HTR-8/SVneo (cell line): ENCODE measurements at regions not wholly inside any gene's neighbourhood (a gene's known extent, or its start where the extent isn't known, plus 50 kb on each side); places are given as distances from the start of the nearest gene placed in this dataset.
A peak's percentile ranks its signal among the peaks of the same experiment; 100 is the strongest.
"Not testable (repeated sequence)": the region's sequence is repeated elsewhere in the genome, so short reads cannot be mapped to it uniquely, and the experiment has no call there.

Experiments
- DNase-seq: peaks from one replicate; pipeline ENCODE4 v3.0.0; 2011; ENCODE audit warnings: low spot score, mixed read lengths; ENCODE audit not compliant: insufficient read length
- FAIRE-seq: peaks from 2 replicates; lab custom pipeline; 2011; peaks lifted over from hg19 to GRCh38; lab: Jason Lieb, UNC

DNA sequence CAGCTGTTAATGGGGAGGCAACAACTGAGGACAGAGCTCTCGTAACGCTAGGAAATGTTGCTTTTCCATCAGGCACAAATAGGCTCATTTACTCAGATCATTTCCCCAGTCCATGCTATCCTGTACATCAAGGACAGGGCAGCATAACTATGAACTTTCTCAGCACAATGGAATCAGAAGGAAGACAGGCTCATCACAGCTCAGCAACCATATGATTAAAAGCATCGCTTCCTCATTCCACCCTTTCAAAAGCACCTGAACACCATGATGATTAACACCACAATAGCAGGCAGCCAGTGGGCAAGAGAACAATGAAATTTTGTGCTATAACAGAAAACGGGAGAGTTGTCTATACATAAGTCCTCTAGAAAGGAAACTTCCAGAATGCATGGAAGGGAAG, 297.8 kb downstream of the ZNF674 start:
- DNase-seq: no peak
- no peak for FAIRE-seq

DNA sequence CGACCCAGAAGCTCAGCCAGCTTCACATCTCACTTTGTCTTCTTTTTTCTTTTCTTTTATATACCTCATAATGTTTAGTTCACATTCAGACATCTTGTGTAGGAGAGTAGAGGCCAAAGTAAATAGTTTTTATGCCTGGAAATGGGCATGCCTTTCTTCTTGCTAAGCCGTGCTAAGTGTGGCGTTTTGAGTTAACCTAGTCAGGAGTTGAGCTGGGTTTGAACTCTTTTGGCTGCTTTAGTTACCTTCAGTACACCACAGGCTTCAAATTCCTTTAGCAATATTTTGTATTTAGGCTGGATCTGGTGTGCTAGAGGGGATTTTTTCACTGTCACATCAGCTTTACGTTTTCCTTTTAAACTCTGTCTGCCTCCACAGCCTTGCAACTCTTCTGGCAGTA, 300.8 kb downstream of the ZNF674 start:
- DNase-seq (no peak), FAIRE-seq (no peak)

GRCh38 chrX:46236411-46236810, 308.8 kb downstream of the ZNF674 start:
- no peak for FAIRE-seq
- no peak for DNase-seq

DNA sequence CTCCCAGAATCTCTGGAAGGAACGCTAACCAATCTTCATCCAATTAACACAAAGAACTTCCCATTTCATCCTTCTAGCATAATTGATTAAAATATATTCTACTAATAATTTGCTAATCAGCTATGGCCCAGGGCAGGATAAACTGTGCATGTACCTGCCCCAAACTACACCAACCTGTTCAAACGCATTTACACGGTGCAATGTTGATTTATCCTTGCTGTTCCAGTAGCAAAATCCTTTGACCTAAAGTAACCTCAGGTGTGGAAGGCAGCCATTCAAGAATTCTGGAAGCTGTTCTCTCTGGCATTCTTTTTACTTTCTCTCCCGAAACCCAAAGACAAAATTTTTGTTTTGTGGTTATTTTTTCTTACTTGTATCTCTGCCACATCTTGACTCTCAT, 309.4 kb downstream of the ZNF674 start:
- FAIRE-seq: no peak
- DNase-seq: no peak

DNA sequence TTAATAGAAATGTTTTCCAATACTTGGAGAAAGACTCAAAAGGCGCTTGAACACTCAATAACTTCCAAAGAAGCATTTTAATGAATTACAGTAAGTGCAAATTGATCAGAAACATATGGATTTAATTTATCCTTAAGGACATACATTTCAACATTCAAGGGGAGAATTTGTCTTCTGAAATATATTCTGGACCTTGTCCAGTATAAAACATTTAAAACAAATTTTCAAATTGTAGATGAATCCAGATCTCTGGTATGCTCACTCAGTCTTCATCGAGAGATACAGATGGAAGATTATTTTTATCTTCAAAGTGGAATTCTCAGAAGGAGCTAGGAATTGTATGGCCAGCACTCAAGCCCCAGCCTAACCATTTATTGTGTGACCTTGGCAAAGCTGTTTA, 310.4 kb downstream of the ZNF674 start:
- DNase-seq: no peak
- no peak for FAIRE-seq

- FAIRE-seq (no peak), DNase-seq (no peak)
Observed at GRCh38 chrX:46228389-46228788, 316.8 kb downstream of the ZNF674 start.

- DNase-seq (no peak), FAIRE-seq (no peak)
Observed at GRCh38 chrX:46226422-46226821, 318.8 kb downstream of the ZNF674 start.

DNA sequence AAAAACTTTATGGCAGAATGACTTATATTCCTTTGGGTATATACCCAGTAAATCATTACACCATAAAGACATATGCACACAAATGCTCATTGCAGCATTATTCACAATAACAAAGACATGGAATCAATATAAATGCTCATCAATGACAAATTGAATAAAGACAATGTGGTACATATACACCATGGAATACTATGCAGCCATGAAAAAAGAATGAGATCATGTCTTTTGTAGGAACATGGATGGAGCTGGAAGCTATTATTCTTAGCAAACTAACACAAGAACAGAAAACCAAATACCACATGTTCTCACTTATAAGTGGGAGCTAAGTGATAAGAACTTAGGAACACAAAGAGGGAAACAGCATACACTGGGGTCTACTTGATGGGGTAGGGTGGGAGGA, 321.7 kb downstream of the ZNF674 start:
- not testable (repeated sequence) for FAIRE-seq, DNase-seq

GRCh38 chrX:46220822-46221221, 324.4 kb downstream of the ZNF674 start:
- DNase-seq (no peak), FAIRE-seq (no peak)

- no peak for DNase-seq
- FAIRE-seq: no peak
Observed at GRCh38 chrX:46218373-46218772, 326.8 kb downstream of the ZNF674 start.

- DNase-seq (no peak), FAIRE-seq (no peak)
Observed at GRCh38 chrX:46216406-46216805, 328.8 kb downstream of the ZNF674 start.

DNA sequence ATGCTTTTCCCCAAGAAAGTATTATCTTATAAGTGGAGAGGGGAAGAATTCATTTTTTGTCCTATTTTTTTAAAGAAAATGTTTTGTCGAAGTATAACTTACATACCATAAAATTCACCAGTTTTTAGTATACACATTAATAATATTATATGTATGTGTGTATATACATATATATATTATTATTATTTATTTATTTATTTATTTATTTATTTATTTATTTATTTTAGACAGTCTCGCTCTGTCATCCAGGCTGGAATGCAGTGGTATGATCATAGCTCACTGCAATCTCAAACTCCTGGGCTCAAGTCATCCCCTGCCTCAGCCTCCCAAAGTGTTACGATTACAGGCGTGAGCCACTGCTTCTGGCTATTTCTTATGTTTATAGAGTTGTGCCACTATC, 334.1 kb downstream of the ZNF674 start:
- no peak for FAIRE-seq

GRCh38 chrX:46209768-46210167, 335.5 kb downstream of the ZNF674 start:
- DNase-seq (no peak), FAIRE-seq (no peak)

More for the DNA sequence above, 334.1 kb downstream of the ZNF674 start:
- no peak for DNase-seq

- DNase-seq: no peak
- FAIRE-seq: no peak
Observed at GRCh38 chrX:46209037-46209436, 336.2 kb downstream of the ZNF674 start.

DNA sequence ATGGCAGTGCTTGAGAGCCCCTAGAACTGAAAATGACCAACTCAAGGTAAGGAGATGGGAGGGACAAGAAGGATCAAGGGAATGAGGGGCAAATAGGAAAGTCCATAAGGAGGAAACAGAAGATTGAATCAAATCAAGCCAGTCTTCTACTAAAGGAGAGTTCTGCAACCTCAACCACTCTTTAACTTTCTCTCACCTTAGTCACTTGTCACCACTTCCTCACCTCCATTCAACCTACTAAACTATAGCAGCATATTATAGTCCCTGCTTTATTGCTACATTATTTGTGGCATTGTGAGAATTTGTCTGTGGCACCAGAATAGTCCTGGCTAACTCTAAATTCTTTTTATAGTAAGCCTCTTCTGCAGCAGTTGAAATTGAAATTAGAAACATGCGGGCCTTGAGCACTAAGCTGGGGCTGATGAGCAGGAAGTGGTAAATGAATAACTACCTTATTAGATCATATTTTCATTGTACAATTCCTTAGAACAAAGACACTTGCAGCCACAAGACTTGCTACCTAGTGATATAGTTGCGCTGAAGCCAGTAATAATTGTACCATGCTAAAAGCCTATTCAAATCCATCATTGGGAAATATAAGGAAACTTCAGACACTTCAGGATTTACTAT, 336.9 kb downstream of the ZNF674 start:
- DNase-seq (peak; percentile 3), FAIRE-seq (no peak)

GRCh38 chrX:46204721-46205422, 340.3 kb downstream of the ZNF674 start:
- DNase-seq: no peak
- FAIRE-seq: no peak

- no peak for DNase-seq
- no peak for FAIRE-seq
Observed at GRCh38 chrX:46202733-46203514, 342.3 kb downstream of the ZNF674 start.

- FAIRE-seq (no peak), DNase-seq (no peak)
Observed at GRCh38 chrX:46200413-46200812, 344.8 kb downstream of the ZNF674 start.

- no peak for FAIRE-seq
- no peak for DNase-seq
Observed at GRCh38 chrX:46198858-46199257, 346.4 kb downstream of the ZNF674 start.

DNA sequence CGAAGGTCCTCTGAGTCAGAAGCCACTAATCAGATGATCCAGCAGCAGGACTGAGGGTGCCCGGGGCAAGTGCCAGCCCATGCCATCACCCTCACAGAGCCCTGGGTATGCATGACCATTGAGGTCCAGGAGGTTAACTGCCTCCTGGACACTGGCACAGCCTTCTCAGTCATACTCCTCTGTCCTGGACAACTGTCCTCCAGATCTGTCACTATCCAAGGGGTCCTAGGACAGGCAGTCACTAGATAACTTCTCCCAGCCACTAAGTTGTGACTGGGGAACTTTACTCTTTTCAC, 358.5 kb downstream of the ZNF674 start:
- not testable (repeated sequence) for FAIRE-seq, DNase-seq
